DND-41 (cell line): ENCODE measurements at regions not wholly inside any gene's neighbourhood (a gene's known extent, or its start where the extent isn't known, plus 50 kb on each side); places are given as distances from the start of the nearest gene placed in this dataset.

Experiments
- ATAC-seq: fragments of 200-7000 bp; cut with Tn5 transposase; 3 replicates; pipeline ENCODE4 v1.9.1; 2021; ENCODE audit warnings: low read depth; ENCODE audit not compliant: insufficient read depth
- DNase-seq: peaks from one replicate; pipeline ENCODE4 v3.0.0-alpha.2; 2020
- H2AFZ ChIP-seq: 2 replicates; pipeline ENCODE4 v1.6.0; 2012; ENCODE audit warnings: low read depth, low read length
- H3K27ac ChIP-seq: 2 replicates; pipeline ENCODE4 v1.5.1; 2012; ENCODE audit warnings: low read length, inconsistent platforms
- H3K27me3 ChIP-seq: fragments of 200-600 bp; sonication (generic); 2 replicates; pipeline ENCODE4 v1.6.0; 2012; ENCODE audit warnings: low read length, mild to moderate bottlenecking, inconsistent platforms; ENCODE audit not compliant: insufficient read depth, poor library complexity
- H3K36me3 ChIP-seq: 2 replicates; pipeline ENCODE4 v1.5.1; 2012; ENCODE audit warnings: low read length, inconsistent platforms; ENCODE audit not compliant: insufficient read depth
- H3K4me1 ChIP-seq: 2 replicates; pipeline ENCODE4 v1.5.1; 2012; ENCODE audit warnings: mild to moderate bottlenecking, low read length; ENCODE audit not compliant: insufficient read depth
- H3K4me2 ChIP-seq: 2 replicates; pipeline ENCODE4 v1.6.0; 2012; ENCODE audit warnings: mild to moderate bottlenecking, moderate library complexity, low read length, inconsistent platforms; ENCODE audit not compliant: insufficient read depth
- H3K4me3 ChIP-seq, 2 experiments: fragments of 200-600 bp in 1 of 2; shearing (Covaris generic) in 1 of 2; 2 replicates each; pipeline ENCODE4 v1.5.1; 2012 to 2016; ENCODE audit warnings: inconsistent platforms in 2 of 2, low read length in 2 of 2, mild to moderate bottlenecking in 2 of 2, low read depth in 1 of 2, moderate library complexity in 1 of 2
- H3K79me2 ChIP-seq: 2 replicates; pipeline ENCODE4 v1.6.0; 2012; ENCODE audit warnings: low read length, inconsistent platforms; ENCODE audit not compliant: insufficient read depth
- H3K9ac ChIP-seq: 2 replicates; pipeline ENCODE4 v1.6.0; 2012; ENCODE audit warnings: low read depth, mild to moderate bottlenecking, inconsistent platforms, low read length, moderate library complexity
- H3K9me3 ChIP-seq: 2 replicates; pipeline ENCODE4 v1.5.1; 2012; ENCODE audit warnings: low read length, moderate library complexity, mild to moderate bottlenecking, inconsistent platforms; ENCODE audit not compliant: insufficient read depth, severe bottlenecking
- H4K20me1 ChIP-seq: 2 replicates; pipeline ENCODE4 v1.6.0; 2012; ENCODE audit warnings: low read length; ENCODE audit not compliant: insufficient read depth
- CTCF ChIP-seq: IDR thresholded peaks from 2 replicates; pipeline ENCODE4 v1.5.1; 2012; ENCODE audit warnings: borderline replicate concordance, low read length, moderate library complexity, mild to moderate bottlenecking; ENCODE audit not compliant: poor library complexity, severe bottlenecking; ENCODE audit errors: extremely low read depth
- EZH2 ChIP-seq: IDR thresholded peaks from 3 replicates; pipeline ENCODE4 v1.6.1; 2012; ENCODE audit warnings: borderline replicate concordance, low read depth, mild to moderate bottlenecking, moderate library complexity, low read length, inconsistent platforms; ENCODE audit not compliant: severe bottlenecking

GRCh38 chr14:54278087-54278486 is 118.7 kb upstream of the CDKN3 start:
- Histone ChIP-seq H3K79me2 (no peaks in the 10 kb centered on the region), H2AFZ (no peak overlapping the region), H3K36me3 (no peaks in the 10 kb centered on the region), H3K27me3 (no peaks in the 10 kb centered on the region), H3K27ac (no peak overlapping the region), H3K4me1 (0 out of 2 replicates have a peak, but pooled peaks cover 3% of the 10 kb centered on the region), H3K9me3 (peaks cover 8% of the 10 kb centered on the region), H3K4me2 (no peak overlapping the region), H3K4me3 (no peak overlapping the region), H3K9ac (no peak overlapping the region), H4K20me1 (no peaks in the 10 kb centered on the region)
- TF ChIP-seq EZH2: no peak
- TF ChIP-seq CTCF: no peak
- DNase-seq (peak; percentile 41), ATAC-seq (no peak)

- H3K9me3 ChIP-seq: peaks cover 8% of the 10 kb centered on the region
- ATAC-seq (no peak), DNase-seq (no peak)
- no peaks in the 10 kb centered on the region for H3K36me3 ChIP-seq
- H4K20me1 ChIP-seq: no peaks in the 10 kb centered on the region
- H3K79me2 ChIP-seq: no peaks in the 10 kb centered on the region
- H3K27ac ChIP-seq: no peak overlapping the region
- H3K27me3 ChIP-seq: no peaks in the 10 kb centered on the region
- no peak overlapping the region for H3K4me3 ChIP-seq
- TF ChIP-seq EZH2 (no peak), CTCF (no peak)
- no peak overlapping the region for H2AFZ ChIP-seq
- H3K9ac ChIP-seq: no peak overlapping the region
- no peak overlapping the region for H3K4me2 ChIP-seq
- 0 out of 2 replicates have a peak, but pooled peaks cover 3% of the 10 kb centered on the region for H3K4me1 ChIP-seq
Observed at GRCh38 chr14:54278665-54279295, 118.0 kb upstream of the CDKN3 start.

GRCh38 chr14:54282849-54283248 is 114.0 kb upstream of the CDKN3 start:
- Histone ChIP-seq H3K9ac (no peak overlapping the region), H3K9me3 (peaks cover 8% of the 10 kb centered on the region), H3K36me3 (no peaks in the 10 kb centered on the region), H3K27me3 (no peaks in the 10 kb centered on the region), H3K4me1 (0 out of 2 replicates have a peak, but pooled peaks cover 3% of the 10 kb centered on the region), H3K4me2 (no peak overlapping the region), H3K79me2 (no peaks in the 10 kb centered on the region), H4K20me1 (no peaks in the 10 kb centered on the region), H2AFZ (no peak overlapping the region), H3K27ac (no peak overlapping the region), H3K4me3 (no peak overlapping the region)
- DNase-seq: no peak
- no peak for TF ChIP-seq CTCF
- no peak for TF ChIP-seq EZH2
- no peak for ATAC-seq

- Histone ChIP-seq H3K4me1 (no peaks in the 10 kb centered on the region), H2AFZ (no peak overlapping the region), H3K36me3 (no peaks in the 10 kb centered on the region), H4K20me1 (no peaks in the 10 kb centered on the region), H3K9ac (no peak overlapping the region), H3K9me3 (peaks cover 8% of the 10 kb centered on the region), H3K27ac (no peak overlapping the region), H3K4me2 (no peak overlapping the region), H3K79me2 (no peaks in the 10 kb centered on the region), H3K4me3 (no peak overlapping the region), H3K27me3 (no peaks in the 10 kb centered on the region)
- TF ChIP-seq EZH2 (no peak), CTCF (no peak)
- ATAC-seq (no peak), DNase-seq (no peak)
Observed at GRCh38 chr14:54285030-54285429, 111.8 kb upstream of the CDKN3 start.
